H9 (cell line): ENCODE measurements at regions not wholly inside any gene's neighbourhood (a gene's known extent, or its start where the extent isn't known, plus 50 kb on each side); places are given as distances from the start of the nearest gene placed in this dataset.
"Not testable (repeated sequence)": the region's sequence is repeated elsewhere in the genome, so short reads cannot be mapped to it uniquely, and the experiment has no call there.

ENCODE experiments used
- DNase-seq: peaks from one replicate; pipeline ENCODE4 v3.0.0-alpha.2; 2017
- H2AFZ ChIP-seq: one replicate; pipeline ENCODE4 v1.6.1; 2013; ENCODE audit warnings: mild to moderate bottlenecking, low read length, control low read depth, moderate library complexity
- H2AK5ac ChIP-seq: 2 replicates; pipeline ENCODE4 v1.6.1; 2013; ENCODE audit warnings: low read length, control low read depth, mixed read lengths; ENCODE audit not compliant: insufficient read length
- H2BK120ac ChIP-seq: one replicate; pipeline ENCODE4 v1.6.1; 2013; ENCODE audit warnings: low read depth, mild to moderate bottlenecking, low read length, control low read depth, inconsistent platforms; ENCODE audit not compliant: poor library complexity, severe bottlenecking
- H2BK12ac ChIP-seq: 2 replicates; pipeline ENCODE4 v1.6.1; 2013; ENCODE audit warnings: low read length, control low read depth, mixed read lengths, low read depth; ENCODE audit not compliant: insufficient read length
- H2BK15ac ChIP-seq: 2 replicates; pipeline ENCODE4 v1.6.1; 2013; ENCODE audit warnings: low read depth, low read length, control low read depth
- H2BK20ac ChIP-seq: one replicate; pipeline ENCODE4 v1.6.1; 2013; ENCODE audit warnings: low read depth, mild to moderate bottlenecking, low read length, control low read depth, inconsistent platforms; ENCODE audit not compliant: poor library complexity, severe bottlenecking
- H2BK5ac ChIP-seq: 2 replicates; pipeline ENCODE4 v1.6.1; 2013; ENCODE audit warnings: low read length, control low read depth, mixed read lengths; ENCODE audit not compliant: insufficient read length
- H3K14ac ChIP-seq: 2 replicates; pipeline ENCODE4 v1.6.1; 2013; ENCODE audit warnings: low read length, control low read depth; ENCODE audit not compliant: insufficient read depth
- H3K18ac ChIP-seq: 2 replicates; pipeline ENCODE4 v1.6.1; 2013; ENCODE audit warnings: low read depth, mild to moderate bottlenecking, mixed read lengths, low read length, control low read depth; ENCODE audit not compliant: insufficient read length
- H3K23ac ChIP-seq: 2 replicates; pipeline ENCODE4 v1.6.1; 2013; ENCODE audit warnings: low read length, control low read depth, mixed read lengths, low read depth; ENCODE audit not compliant: insufficient read length
- H3K23me2 ChIP-seq: 2 replicates; pipeline ENCODE4 v1.6.1; 2013; ENCODE audit warnings: low read depth, mild to moderate bottlenecking, mixed read lengths, low read length, control low read depth; ENCODE audit not compliant: insufficient read length, poor library complexity, severe bottlenecking
- H3K27ac ChIP-seq: 2 replicates; pipeline ENCODE4 v1.5.1; 2013; ENCODE audit warnings: low read length, control low read depth, mixed read lengths, low read depth; ENCODE audit not compliant: insufficient read length
- H3K27me3 ChIP-seq: 2 replicates; pipeline ENCODE4 v1.6.1; 2013; ENCODE audit warnings: low read length, control low read depth, inconsistent platforms; ENCODE audit not compliant: insufficient read depth
- H3K4ac ChIP-seq: 2 replicates; pipeline ENCODE4 v1.6.1; 2013; ENCODE audit warnings: low read depth, mild to moderate bottlenecking, control low read depth, inconsistent platforms, low read length, moderate library complexity
- H3K4me1 ChIP-seq: 2 replicates; pipeline ENCODE4 v1.6.1; 2013; ENCODE audit warnings: low read length, control low read depth, inconsistent platforms; ENCODE audit not compliant: insufficient read depth
- H3K4me2 ChIP-seq: 2 replicates; pipeline ENCODE4 v1.6.1; 2013; ENCODE audit warnings: low read length, control low read depth, mixed read lengths; ENCODE audit not compliant: insufficient read length, insufficient read depth
- H3K56ac ChIP-seq: 2 replicates; pipeline ENCODE4 v1.6.1; 2013; ENCODE audit warnings: low read depth, mild to moderate bottlenecking, mixed read lengths, low read length, control low read depth; ENCODE audit not compliant: insufficient read length
- H3K79me1 ChIP-seq: 2 replicates; pipeline ENCODE4 v1.6.1; 2013; ENCODE audit warnings: low read depth, mild to moderate bottlenecking, moderate library complexity, low read length, control low read depth, inconsistent platforms; ENCODE audit not compliant: insufficient read depth, poor library complexity, severe bottlenecking
- H3K79me2 ChIP-seq: 2 replicates; pipeline ENCODE4 v1.6.1; 2013; ENCODE audit warnings: low read length, control low read depth, inconsistent platforms; ENCODE audit not compliant: insufficient read depth
- H3K9ac ChIP-seq: 2 replicates; pipeline ENCODE4 v1.6.1; 2013; ENCODE audit warnings: low read length, control low read depth, mixed read lengths; ENCODE audit not compliant: insufficient read length; ENCODE audit errors: extremely low read depth
- H3K9me3 ChIP-seq: one replicate; pipeline ENCODE4 v1.6.1; 2013; ENCODE audit warnings: low read depth, low read length, inconsistent platforms; ENCODE audit not compliant: control insufficient read depth
- H3T11ph ChIP-seq: one replicate; pipeline ENCODE4 v1.6.1; 2013; ENCODE audit warnings: mild to moderate bottlenecking, low read length, control low read depth, inconsistent platforms
- H4K20me1 ChIP-seq: one replicate; pipeline ENCODE4 v1.6.1; 2013; ENCODE audit not compliant: control insufficient read depth, insufficient read length, insufficient read depth
- H4K5ac ChIP-seq: 2 replicates; pipeline ENCODE4 v1.6.1; 2013; ENCODE audit warnings: low read depth, mild to moderate bottlenecking, mixed read lengths, low read length, control low read depth; ENCODE audit not compliant: insufficient read length
- H4K8ac ChIP-seq: replicated peaks from 2 replicates; pipeline ENCODE4 v1.6.1; 2013; ENCODE audit warnings: low read length, control low read depth, mixed read lengths, low read depth; ENCODE audit not compliant: insufficient read length
- H4K91ac ChIP-seq: 2 replicates; pipeline ENCODE4 v1.6.1; 2013; ENCODE audit warnings: low read depth, mild to moderate bottlenecking, moderate library complexity, mixed read lengths, low read length, control low read depth; ENCODE audit not compliant: insufficient read length
- H3K27ac Mint-ChIP-seq, 3 experiments: 2 replicates in 2 of 3; 3 replicates in 1 of 3; pipeline ENCODE4 v1.8.0; 2020 to 2021; ENCODE audit warnings: mixed read lengths in 3 of 3, mild to moderate bottlenecking in 1 of 3, moderate library complexity in 1 of 3
- H3K27me3 Mint-ChIP-seq: 2 replicates; pipeline ENCODE4 v1.8.0; 2021; ENCODE audit warnings: low read depth, mild to moderate bottlenecking, moderate library complexity, mixed read lengths
- H3K36me3 Mint-ChIP-seq, 3 experiments: 2 replicates in 2 of 3; 3 replicates in 1 of 3; pipeline ENCODE4 v1.8.0; 2020 to 2021; ENCODE audit warnings: low read depth in 3 of 3, mixed read lengths in 3 of 3; ENCODE audit not compliant: insufficient read depth in 1 of 3
- H3K4me1 Mint-ChIP-seq, 2 experiments: 2 replicates each; pipeline ENCODE4 v1.8.0; 2020; ENCODE audit warnings: mixed read lengths in 2 of 2
- H3K4me3 Mint-ChIP-seq, 2 experiments: 2 replicates in 1 of 2; 3 replicates in 1 of 2; pipeline ENCODE4 v1.8.0; 2020 to 2021; ENCODE audit warnings: mild to moderate bottlenecking in 2 of 2, mixed read lengths in 2 of 2, moderate library complexity in 1 of 2
- H3K9me3 Mint-ChIP-seq, 2 experiments: 2 replicates in 1 of 2; 3 replicates in 1 of 2; pipeline ENCODE4 v1.8.0; 2020; ENCODE audit warnings: mild to moderate bottlenecking in 2 of 2, mixed read lengths in 2 of 2, moderate library complexity in 1 of 2
- CTCF ChIP-seq: fragments of 200-600 bp; sonication (generic); conservative IDR thresholded peaks from 3 replicates; pipeline ENCODE4 v1.8.0; 2021; ENCODE audit warnings: antibody characterized with exemption, mild to moderate bottlenecking
- WGBS: extraction: QIAGEN DNeasy Blood & Tissue Kit; methylation state at CpG from one replicate; pipeline ENCODE4 v1.1.7; 2013; ENCODE audit warnings: missing lambda C conversion rate, low lambda C conversion rate, mixed read lengths; ENCODE audit not compliant: insufficient read length; ENCODE audit errors: extremely low coverage; 5-methylcytosine and 5-hydroxymethylcytosine counted together

- H3K9me3 Mint-ChIP-seq, result peaks cover 0 to 3% of the 10 kb centered on the region in 2 experiments; a peak in 2 of 5 replicates
These were observed 53.4 kb upstream of the SNAPC3 start for GRCh38 chr9:15369238-15369637.

GRCh38 chr9:15364975-15365553, 57.6 kb upstream of the SNAPC3 start:
- not testable (repeated sequence) for H3K9me3 ChIP-seq, H3K79me1 ChIP-seq, H4K8ac ChIP-seq, H3K14ac ChIP-seq, H3K4me1 Mint-ChIP-seq, H2BK15ac ChIP-seq, H2BK120ac ChIP-seq, H2AK5ac ChIP-seq, H3K4me3 Mint-ChIP-seq, H2BK12ac ChIP-seq, H3K4me2 ChIP-seq, H3K18ac ChIP-seq, H3K79me2 ChIP-seq, H3K56ac ChIP-seq, H3T11ph ChIP-seq, H2AFZ ChIP-seq, H2BK5ac ChIP-seq, DNase-seq, H3K27me3 Mint-ChIP-seq, H3K27ac ChIP-seq, H3K4ac ChIP-seq, H4K91ac ChIP-seq, H3K27ac Mint-ChIP-seq, H3K23me2 ChIP-seq, H2BK20ac ChIP-seq, H4K20me1 ChIP-seq, H3K27me3 ChIP-seq, H3K23ac ChIP-seq, H3K36me3 Mint-ChIP-seq, H3K9ac ChIP-seq, H3K4me1 ChIP-seq, H3K9me3 Mint-ChIP-seq, H4K5ac ChIP-seq
- WGBS, result no CpG with 5 or more reads among the region's 13 CpGs

More at GRCh38 chr9:15369238-15369637, 53.4 kb upstream of the SNAPC3 start:
- no peak for TF ChIP-seq CTCF
- Histone ChIP-seq H3K23ac (no peak overlapping the region), H4K91ac (no peak overlapping the region), H3K27ac (no peak overlapping the region), H4K20me1 (no peaks in the 10 kb centered on the region), H3K56ac (no peak overlapping the region), H3K14ac (no peak overlapping the region), H2BK5ac (no peak overlapping the region), H3K18ac (no peak overlapping the region), H2BK20ac (no peak overlapping the region), H3K23me2 (no peaks in the 10 kb centered on the region), H3K79me2 (no peaks in the 10 kb centered on the region), H3K4ac (no peak overlapping the region), H2AK5ac (no peak overlapping the region), H3K4me2 (no peak overlapping the region), H3K9ac (no peak overlapping the region), H4K5ac (no peak overlapping the region), H2BK120ac (no peak overlapping the region), H4K8ac (no peak overlapping the region), H2BK12ac (no peak overlapping the region), H2AFZ (no peak overlapping the region), H3K9me3 (no peaks in the 10 kb centered on the region), H2BK15ac (no peak overlapping the region), H3T11ph (no peak overlapping the region), H3K4me1 (no peaks in the 10 kb centered on the region), H3K27me3 (no peaks in the 10 kb centered on the region), H3K79me1 (no peaks in the 10 kb centered on the region)
- H3K36me3 Mint-ChIP-seq, result no peaks in the 10 kb centered on the region; a peak in 2 of 7 replicates
- H3K27me3 Mint-ChIP-seq, result no peaks in the 10 kb centered on the region
- H3K4me3 Mint-ChIP-seq, result no peak overlapping the region
- no peak for DNase-seq
- no peak overlapping the region for H3K27ac Mint-ChIP-seq
- peaks cover 5 to 11% of the 10 kb centered on the region in 2 experiments for H3K4me1 Mint-ChIP-seq
